K562 (cell line): ENCODE measurements at regions not wholly inside any gene's neighbourhood (a gene's known extent, or its start where the extent isn't known, plus 50 kb on each side); places are given as distances from the start of the nearest gene placed in this dataset.

Source experiments
- DMBX1 ChIP-seq: fragments of 250-450 bp; sonication (Bioruptor Pico); IDR thresholded peaks from 2 replicates; pipeline ENCODE4 v1.8.0; 2022; ENCODE audit warnings: inconsistent platforms, mild to moderate bottlenecking, moderate library complexity, borderline replicate concordance
- JUND ChIP-seq, 2 experiments: IDR thresholded peaks; 2 replicates in 1 of 2; 3 replicates in 1 of 2; pipeline ENCODE4 v1.6.1; 2011; ENCODE audit warnings: borderline replicate concordance in 2 of 2, low read depth in 2 of 2, low read length in 2 of 2, improper control_type of control experiment in 1 of 2, missing biosample characterization in 1 of 2, missing genetic modification characterization in 1 of 2, missing genetic modification reagents in 1 of 2
- NELFE ChIP-seq: IDR thresholded peaks from 2 replicates; pipeline ENCODE4 v1.6.1; 2011; ENCODE audit warnings: mild to moderate bottlenecking; ENCODE audit not compliant: insufficient read depth, insufficient read length
- PHF20 ChIP-seq: fragments of 450-650 bp; IDR thresholded peaks from 2 replicates; pipeline ENCODE4 v1.6.1; 2018; ENCODE audit not compliant: partially characterized antibody
- POLR2G ChIP-seq: fragments of 200-400 bp; formaldehyde crosslinking; IDR thresholded peaks from 2 replicates; pipeline ENCODE4 v1.6.1; 2017; ENCODE audit warnings: low read depth, mild to moderate bottlenecking, antibody characterized with exemption, low read length, moderate library complexity
- PURB ChIP-seq: sonication (generic); formaldehyde crosslinking; IDR thresholded peaks from 2 replicates; pipeline ENCODE4 v1.9.0; 2021; ENCODE audit warnings: low read depth, mild to moderate bottlenecking, missing genetic modification reagents
- SMAD3 ChIP-seq: fragments of 450-650 bp; formaldehyde crosslinking; conservative IDR thresholded peaks from 2 replicates; pipeline ENCODE4 v1.4.0; 2020; ENCODE audit warnings: mild to moderate bottlenecking
- STAT5B ChIP-seq: fragments of 250-450 bp; sonication (Bioruptor Pico); IDR thresholded peaks from 2 replicates; pipeline ENCODE4 v1.8.0; 2021; ENCODE audit warnings: mild to moderate bottlenecking, inconsistent platforms
- ZKSCAN1 ChIP-seq: fragments of 150-350 bp; IDR thresholded peaks from 2 replicates; pipeline ENCODE4 v1.6.1; 2016; ENCODE audit warnings: low read depth, low read length
- ZNF584 ChIP-seq: fragments of 200-800 bp; sonication (Bioruptor generic); IDR thresholded peaks from 2 replicates; pipeline ENCODE4 v1.6.1; 2016; ENCODE audit warnings: low read depth, mild to moderate bottlenecking, missing genetic modification characterization, missing compliant biosample characterization
- TF ChIP-seq, protein P1 (sequence below): fragments of 450-650 bp; IDR thresholded peaks from 2 replicates; pipeline ENCODE4 v1.6.1; 2016; ENCODE audit warnings: low read depth
- TF ChIP-seq, protein P2 (sequence below): sonication (generic); formaldehyde crosslinking; IDR thresholded peaks from 2 replicates; pipeline ENCODE4 v1.8.0; 2022; ENCODE audit warnings: missing genetic modification reagents, mild to moderate bottlenecking, moderate library complexity, borderline replicate concordance
- TF ChIP-seq, protein P3 (sequence below), 2 experiments: fragments of 200-800 bp in 1 of 2; sonication (Bioruptor generic) in 1 of 2; sonication (generic) in 1 of 2; formaldehyde crosslinking in 1 of 2; IDR thresholded peaks in 1 of 2; conservative IDR thresholded peaks in 1 of 2; 2 replicates each; pipeline versions ENCODE4 v1.5.0 to v1.6.1; 2016 to 2020; ENCODE audit warnings: missing compliant biosample characterization in 1 of 2, missing genetic modification characterization in 1 of 2, missing genetic modification reagents in 1 of 2

DNA sequence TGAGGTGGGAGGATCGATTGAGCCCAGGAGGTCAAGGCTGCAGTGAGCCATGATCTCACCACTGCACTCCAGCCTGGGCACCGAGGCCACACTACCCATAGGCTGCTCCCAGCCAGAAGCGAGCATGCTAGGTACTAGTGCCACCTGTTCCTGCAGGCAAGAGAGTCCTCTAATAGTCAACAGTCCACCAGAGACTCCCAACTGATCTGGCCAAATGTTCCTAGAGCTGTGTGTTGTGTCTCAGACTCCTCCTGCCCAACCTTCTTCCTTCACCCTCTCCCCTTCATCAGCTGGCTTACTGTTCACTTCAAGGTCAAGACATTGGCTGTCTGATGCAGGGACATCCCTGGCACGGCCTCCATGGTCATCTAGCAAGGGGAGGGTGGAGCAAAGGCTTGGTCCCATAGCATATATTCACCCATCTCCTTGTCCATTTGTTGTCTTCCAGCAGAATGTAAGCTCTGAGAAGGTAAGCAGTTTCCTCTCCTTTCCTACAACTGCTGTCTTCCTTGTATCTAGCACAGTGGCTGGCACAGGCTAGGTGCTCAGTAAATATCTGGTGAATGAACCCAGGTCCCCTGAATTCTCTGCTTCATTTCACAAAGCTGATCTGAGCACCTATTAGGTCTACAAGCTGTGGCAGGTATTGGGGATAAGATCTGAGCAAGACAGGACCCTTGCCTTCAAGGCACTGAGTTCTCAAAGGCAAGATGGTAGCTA lies 126.2 kb upstream of the SERPIND1 start (continued):
- TF ChIP-seq SMAD3 (CRISPR knock-in tag), result no peak
- TF ChIP-seq JUND (IDR thresholded peaks at IDR 0.05; ENCODE audit: borderline replicate concordance, low read depth, low read length), result no peak
- TF ChIP-seq JUND (tag; IDR thresholded peaks at IDR 0.05; ENCODE audit: borderline replicate concordance, low read depth, low read length), result no peak
- TF ChIP-seq, protein P1, sequence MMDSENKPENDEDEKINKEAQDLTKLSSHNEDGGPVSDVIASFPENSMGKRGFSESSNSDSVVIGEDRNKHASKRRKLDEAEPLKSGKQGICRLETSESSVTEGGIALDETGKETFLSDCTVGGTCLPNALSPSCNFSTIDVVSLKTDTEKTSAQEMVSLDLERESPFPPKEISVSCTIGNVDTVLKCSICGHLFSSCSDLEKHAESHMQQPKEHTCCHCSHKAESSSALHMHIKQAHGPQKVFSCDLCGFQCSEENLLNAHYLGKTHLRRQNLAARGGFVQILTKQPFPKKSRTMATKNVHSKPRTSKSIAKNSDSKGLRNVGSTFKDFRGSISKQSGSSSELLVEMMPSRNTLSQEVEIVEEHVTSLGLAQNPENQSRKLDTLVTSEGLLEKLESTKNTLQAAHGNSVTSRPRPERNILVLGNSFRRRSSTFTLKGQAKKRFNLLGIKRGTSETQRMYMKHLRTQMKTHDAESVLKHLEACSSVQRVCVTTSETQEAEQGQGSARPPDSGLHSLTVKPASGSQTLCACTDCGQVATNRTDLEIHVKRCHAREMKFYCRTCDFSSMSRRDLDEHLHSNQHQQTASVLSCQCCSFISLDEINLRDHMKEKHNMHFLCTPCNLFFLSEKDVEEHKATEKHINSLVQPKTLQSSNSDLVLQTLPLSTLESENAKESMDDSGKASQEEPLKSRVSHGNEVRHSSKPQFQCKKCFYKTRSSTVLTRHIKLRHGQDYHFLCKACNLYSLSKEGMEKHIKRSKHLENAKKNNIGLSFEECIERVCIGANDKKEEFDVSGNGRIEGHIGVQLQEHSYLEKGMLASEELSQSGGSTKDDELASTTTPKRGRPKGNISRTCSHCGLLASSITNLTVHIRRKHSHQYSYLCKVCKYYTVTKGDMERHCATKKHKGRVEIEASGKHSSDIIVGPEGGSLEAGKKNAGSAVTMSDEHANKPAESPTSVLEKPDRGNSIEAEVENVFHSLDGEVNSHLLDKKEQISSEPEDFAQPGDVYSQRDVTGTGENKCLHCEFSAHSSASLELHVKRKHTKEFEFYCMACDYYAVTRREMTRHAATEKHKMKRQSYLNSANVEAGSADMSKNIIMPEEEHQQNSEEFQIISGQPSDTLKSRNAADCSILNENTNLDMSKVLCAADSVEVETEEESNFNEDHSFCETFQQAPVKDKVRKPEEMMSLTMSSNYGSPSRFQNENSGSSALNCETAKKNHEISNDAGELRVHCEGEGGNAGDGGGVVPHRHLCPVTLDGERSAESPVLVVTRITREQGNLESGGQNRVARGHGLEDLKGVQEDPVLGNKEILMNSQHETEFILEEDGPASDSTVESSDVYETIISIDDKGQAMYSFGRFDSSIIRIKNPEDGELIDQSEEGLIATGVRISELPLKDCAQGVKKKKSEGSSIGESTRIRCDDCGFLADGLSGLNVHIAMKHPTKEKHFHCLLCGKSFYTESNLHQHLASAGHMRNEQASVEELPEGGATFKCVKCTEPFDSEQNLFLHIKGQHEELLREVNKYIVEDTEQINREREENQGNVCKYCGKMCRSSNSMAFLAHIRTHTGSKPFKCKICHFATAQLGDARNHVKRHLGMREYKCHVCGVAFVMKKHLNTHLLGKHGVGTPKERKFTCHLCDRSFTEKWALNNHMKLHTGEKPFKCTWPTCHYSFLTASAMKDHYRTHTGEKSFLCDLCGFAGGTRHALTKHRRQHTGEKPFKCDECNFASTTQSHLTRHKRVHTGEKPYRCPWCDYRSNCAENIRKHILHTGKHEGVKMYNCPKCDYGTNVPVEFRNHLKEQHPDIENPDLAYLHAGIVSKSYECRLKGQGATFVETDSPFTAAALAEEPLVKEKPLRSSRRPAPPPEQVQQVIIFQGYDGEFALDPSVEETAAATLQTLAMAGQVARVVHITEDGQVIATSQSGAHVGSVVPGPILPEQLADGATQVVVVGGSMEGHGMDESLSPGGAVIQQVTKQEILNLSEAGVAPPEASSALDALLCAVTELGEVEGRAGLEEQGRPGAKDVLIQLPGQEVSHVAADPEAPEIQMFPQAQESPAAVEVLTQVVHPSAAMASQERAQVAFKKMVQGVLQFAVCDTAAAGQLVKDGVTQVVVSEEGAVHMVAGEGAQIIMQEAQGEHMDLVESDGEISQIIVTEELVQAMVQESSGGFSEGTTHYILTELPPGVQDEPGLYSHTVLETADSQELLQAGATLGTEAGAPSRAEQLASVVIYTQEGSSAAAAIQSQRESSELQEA, result no peak
- TF ChIP-seq ZNF584 (CRISPR knock-in tag), result no peak
- no peak for TF ChIP-seq DMBX1 (CRISPR knock-in tag)
- TF ChIP-seq PHF20, result no peak
- TF ChIP-seq POLR2G, result no peak
- peak; percentile 89; the same call in 1 of the 2 replicates for TF ChIP-seq PURB (CRISPR knock-in tag)
- TF ChIP-seq NELFE, result no peak
- TF ChIP-seq STAT5B, result no peak
- TF ChIP-seq, protein P2, sequence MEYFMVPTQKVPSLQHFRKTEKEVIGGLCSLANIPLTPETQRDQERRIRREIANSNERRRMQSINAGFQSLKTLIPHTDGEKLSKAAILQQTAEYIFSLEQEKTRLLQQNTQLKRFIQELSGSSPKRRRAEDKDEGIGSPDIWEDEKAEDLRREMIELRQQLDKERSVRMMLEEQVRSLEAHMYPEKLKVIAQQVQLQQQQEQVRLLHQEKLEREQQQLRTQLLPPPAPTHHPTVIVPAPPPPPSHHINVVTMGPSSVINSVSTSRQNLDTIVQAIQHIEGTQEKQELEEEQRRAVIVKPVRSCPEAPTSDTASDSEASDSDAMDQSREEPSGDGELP, result 0 out of 2 replicates have a peak, but pooled peaks have one; percentile 9
- TF ChIP-seq ZKSCAN1, result peak; percentile 57; the same call in 1 of the 2 replicates
- TF ChIP-seq, protein P3, sequence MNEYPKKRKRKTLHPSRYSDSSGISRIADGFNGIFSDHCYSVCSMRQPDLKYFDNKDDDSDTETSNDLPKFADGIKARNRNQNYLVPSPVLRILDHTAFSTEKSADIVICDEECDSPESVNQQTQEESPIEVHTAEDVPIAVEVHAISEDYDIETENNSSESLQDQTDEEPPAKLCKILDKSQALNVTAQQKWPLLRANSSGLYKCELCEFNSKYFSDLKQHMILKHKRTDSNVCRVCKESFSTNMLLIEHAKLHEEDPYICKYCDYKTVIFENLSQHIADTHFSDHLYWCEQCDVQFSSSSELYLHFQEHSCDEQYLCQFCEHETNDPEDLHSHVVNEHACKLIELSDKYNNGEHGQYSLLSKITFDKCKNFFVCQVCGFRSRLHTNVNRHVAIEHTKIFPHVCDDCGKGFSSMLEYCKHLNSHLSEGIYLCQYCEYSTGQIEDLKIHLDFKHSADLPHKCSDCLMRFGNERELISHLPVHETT (CRISPR knock-in tag; conservative IDR thresholded peaks at IDR 0.05 in 1 of 2, IDR thresholded peaks at IDR 0.05 in 1 of 2), result 0 out of 4 replicates have a peak, but pooled peaks of 1 of the 2 experiments have one; percentile 3
- TF ChIP-seq, all 486 proteins: peak for 17
